ENCODE measurements at regions not wholly inside any gene's neighbourhood (a gene's known extent, or its start where the extent isn't known, plus 50 kb on each side); places are given as distances from the start of the nearest gene placed in this dataset.

DNA sequence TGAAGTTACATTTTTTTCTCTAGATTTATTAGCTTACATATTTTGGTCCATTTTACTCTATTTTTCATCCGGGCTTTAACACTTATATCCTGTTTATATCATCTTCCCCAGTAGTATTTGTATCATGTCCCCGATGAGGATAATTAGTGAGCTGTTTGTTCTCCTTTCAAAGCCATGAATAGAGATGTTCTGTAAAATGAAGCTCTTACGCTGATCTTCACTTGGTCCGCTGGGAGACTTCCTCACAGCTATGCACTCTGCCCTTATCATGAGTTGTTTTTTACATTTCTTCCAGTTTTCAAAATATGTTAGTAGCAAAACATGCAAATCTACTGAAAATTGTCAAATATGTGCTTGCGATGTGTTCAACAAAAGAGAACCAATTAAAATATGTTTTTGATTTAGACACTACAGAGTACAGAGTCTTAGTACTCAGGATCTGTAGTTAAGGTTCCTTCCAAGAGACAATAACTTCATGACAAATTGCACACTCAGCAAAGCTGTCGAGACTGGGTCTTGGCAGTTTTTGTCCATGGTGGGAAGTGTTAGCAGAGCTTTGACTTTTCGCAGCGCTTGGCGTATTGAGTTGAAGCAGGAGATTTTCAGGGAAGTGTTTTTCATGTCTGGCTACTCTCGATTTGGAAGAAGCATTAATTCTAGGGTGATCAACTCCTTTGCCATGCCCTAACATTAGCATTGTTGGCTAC is 292.0 kb upstream of the ADAMTS5 start:
- no peaks in the 10 kb centered on the region for H3K27me3 Mint-ChIP-seq (ENCODE audit: low read depth)
- H3K4me1 Mint-ChIP-seq: no peaks in the 10 kb centered on the region
- TF ChIP-seq, protein P1, sequence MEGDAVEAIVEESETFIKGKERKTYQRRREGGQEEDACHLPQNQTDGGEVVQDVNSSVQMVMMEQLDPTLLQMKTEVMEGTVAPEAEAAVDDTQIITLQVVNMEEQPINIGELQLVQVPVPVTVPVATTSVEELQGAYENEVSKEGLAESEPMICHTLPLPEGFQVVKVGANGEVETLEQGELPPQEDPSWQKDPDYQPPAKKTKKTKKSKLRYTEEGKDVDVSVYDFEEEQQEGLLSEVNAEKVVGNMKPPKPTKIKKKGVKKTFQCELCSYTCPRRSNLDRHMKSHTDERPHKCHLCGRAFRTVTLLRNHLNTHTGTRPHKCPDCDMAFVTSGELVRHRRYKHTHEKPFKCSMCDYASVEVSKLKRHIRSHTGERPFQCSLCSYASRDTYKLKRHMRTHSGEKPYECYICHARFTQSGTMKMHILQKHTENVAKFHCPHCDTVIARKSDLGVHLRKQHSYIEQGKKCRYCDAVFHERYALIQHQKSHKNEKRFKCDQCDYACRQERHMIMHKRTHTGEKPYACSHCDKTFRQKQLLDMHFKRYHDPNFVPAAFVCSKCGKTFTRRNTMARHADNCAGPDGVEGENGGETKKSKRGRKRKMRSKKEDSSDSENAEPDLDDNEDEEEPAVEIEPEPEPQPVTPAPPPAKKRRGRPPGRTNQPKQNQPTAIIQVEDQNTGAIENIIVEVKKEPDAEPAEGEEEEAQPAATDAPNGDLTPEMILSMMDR (conservative IDR thresholded peaks at IDR 0.05): no peak
- H3K4me3 Mint-ChIP-seq: no peak overlapping the region
- no peak for DNase-seq (ENCODE audit: low read depth, low spot score)
- no peaks in the 10 kb centered on the region for H3K36me3 Mint-ChIP-seq (ENCODE audit: low read depth)
- no peaks in the 10 kb centered on the region for H3K9me3 Mint-ChIP-seq
- H3K27ac Mint-ChIP-seq (ENCODE audit: unreplicated experiment): no peak overlapping the region

DNA sequence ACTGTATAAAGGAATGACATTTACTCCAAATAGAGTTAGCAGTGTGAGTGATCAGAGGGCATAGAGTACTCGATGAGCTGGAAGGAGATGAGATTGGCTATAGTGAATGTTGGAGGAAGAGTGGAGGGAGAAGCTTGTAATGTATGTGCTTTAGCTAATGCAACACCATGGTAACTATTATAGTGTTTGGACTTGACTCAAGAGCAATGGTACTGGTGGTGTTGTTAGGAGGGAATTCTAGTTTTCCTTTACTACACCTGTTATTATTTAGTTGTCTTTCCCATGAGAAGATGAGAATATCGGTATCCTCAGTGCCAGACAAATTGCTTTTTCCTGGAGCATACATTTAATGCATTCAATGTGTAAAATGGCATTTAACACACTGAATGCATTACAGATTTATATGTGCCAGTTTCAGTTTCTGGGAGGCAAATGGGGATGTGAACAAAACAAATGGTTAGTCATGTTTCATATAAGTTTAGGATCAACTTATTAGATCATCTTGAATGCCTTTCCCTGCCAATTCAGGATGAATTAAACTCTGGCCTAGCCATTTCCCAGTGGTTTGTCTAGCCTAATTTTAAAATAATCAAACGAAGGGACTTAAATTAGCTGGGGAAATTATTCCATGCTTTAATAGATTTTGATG is 291.1 kb upstream of the ADAMTS5 start:
- H3K27me3 Mint-ChIP-seq (ENCODE audit: low read depth): no peaks in the 10 kb centered on the region
- no peaks in the 10 kb centered on the region for H3K9me3 Mint-ChIP-seq
- H3K4me3 Mint-ChIP-seq: no peak overlapping the region
- TF ChIP-seq, protein P1 (conservative IDR thresholded peaks at IDR 0.05): no peak
- H3K27ac Mint-ChIP-seq (ENCODE audit: unreplicated experiment): no peak overlapping the region
- no peaks in the 10 kb centered on the region for H3K36me3 Mint-ChIP-seq (ENCODE audit: low read depth)
- no peaks in the 10 kb centered on the region for H3K4me1 Mint-ChIP-seq
- no peak for DNase-seq (ENCODE audit: low read depth, low spot score)

DNA sequence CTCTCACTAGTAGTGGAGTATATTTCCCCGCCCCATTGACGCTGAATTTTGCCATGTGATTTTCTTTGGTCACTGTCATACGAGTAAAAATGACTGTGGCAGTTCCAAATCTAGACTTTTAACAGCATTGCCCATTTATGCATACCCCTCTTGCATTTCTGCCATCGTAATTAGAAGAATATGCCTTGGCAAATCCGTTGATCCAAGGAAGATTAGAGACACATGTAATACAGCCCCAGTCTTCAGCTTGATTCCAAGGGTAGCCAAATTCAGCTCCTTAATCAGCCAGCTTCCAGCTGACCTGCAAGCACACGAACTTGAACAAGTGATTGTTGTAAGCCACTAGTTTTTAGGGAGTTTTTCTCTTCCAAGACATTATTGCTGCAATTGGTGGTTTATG is 290.3 kb upstream of the ADAMTS5 start:
- H3K9me3 Mint-ChIP-seq: no peaks in the 10 kb centered on the region
- no peaks in the 10 kb centered on the region for H3K36me3 Mint-ChIP-seq (ENCODE audit: low read depth)
- no peak overlapping the region for H3K4me3 Mint-ChIP-seq
- H3K4me1 Mint-ChIP-seq: no peaks in the 10 kb centered on the region
- TF ChIP-seq, protein P1 (conservative IDR thresholded peaks at IDR 0.05): no peak
- no peak overlapping the region for H3K27ac Mint-ChIP-seq (ENCODE audit: unreplicated experiment)
- DNase-seq (ENCODE audit: low read depth, low spot score): no peak
- H3K27me3 Mint-ChIP-seq (ENCODE audit: low read depth): no peaks in the 10 kb centered on the region

DNA sequence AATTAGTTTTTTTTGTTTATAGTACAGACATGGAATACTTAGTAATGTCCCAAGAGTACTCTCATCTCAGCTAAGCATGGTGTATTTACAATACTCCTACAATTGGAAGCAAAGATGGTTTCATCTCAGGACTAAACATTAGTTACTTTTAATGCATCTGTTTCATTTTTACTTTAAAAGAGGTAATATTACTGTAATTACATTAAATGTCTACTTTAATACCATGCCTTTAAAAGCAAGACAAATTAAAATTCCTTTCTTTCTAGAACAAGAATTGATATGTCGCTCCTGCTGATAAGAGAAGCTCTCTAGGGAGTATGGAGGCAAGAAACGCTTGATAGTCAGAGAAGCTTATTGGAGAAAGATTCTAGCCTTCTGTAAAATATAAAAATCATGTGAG is 284.9 kb upstream of the ADAMTS5 start:
- H3K27me3 Mint-ChIP-seq (ENCODE audit: low read depth): no peaks in the 10 kb centered on the region
- no peak for DNase-seq (ENCODE audit: low read depth, low spot score)
- H3K9me3 Mint-ChIP-seq: no peaks in the 10 kb centered on the region
- no peak overlapping the region for H3K27ac Mint-ChIP-seq (ENCODE audit: unreplicated experiment)
- H3K4me1 Mint-ChIP-seq: no peaks in the 10 kb centered on the region
- H3K36me3 Mint-ChIP-seq (ENCODE audit: low read depth): no peaks in the 10 kb centered on the region
- no peak overlapping the region for H3K4me3 Mint-ChIP-seq
- TF ChIP-seq, protein P1 (conservative IDR thresholded peaks at IDR 0.05): no peak

DNA sequence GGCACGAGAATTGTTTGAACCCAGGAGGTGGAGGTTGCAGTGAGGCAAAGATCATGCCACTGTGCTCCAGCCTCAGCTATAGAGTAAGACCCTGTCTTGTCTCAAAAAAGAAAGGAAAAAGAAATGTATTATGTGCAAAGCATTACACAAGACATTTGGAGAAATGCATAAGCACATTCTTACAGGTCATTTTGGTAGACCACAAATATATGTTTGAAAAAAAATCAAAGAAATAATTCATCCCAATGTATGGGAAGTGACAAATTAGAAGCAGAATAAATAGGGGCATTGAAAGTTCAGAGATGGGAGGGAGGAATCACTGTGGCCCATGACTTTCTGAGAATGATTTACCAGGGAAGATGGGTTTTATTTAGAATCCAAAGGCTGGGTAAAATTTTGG is 283.5 kb upstream of the ADAMTS5 start:
- TF ChIP-seq, protein P1 (conservative IDR thresholded peaks at IDR 0.05): no peak
- H3K9me3 Mint-ChIP-seq: no peaks in the 10 kb centered on the region
- no peaks in the 10 kb centered on the region for H3K4me1 Mint-ChIP-seq
- H3K4me3 Mint-ChIP-seq: no peak overlapping the region
- H3K27ac Mint-ChIP-seq (ENCODE audit: unreplicated experiment): no peak overlapping the region
- no peaks in the 10 kb centered on the region for H3K36me3 Mint-ChIP-seq (ENCODE audit: low read depth)
- DNase-seq (ENCODE audit: low read depth, low spot score): no peak
- no peaks in the 10 kb centered on the region for H3K27me3 Mint-ChIP-seq (ENCODE audit: low read depth)

Data from neural crest cell (in vitro differentiated cells).